Natural killer cell (primary cell): ENCODE measurements at regions not wholly inside any gene's neighbourhood (a gene's known extent, or its start where the extent isn't known, plus 50 kb on each side); places are given as distances from the start of the nearest gene placed in this dataset.
"Not testable (repeated sequence)": the region's sequence is repeated elsewhere in the genome, so short reads cannot be mapped to it uniquely, and the experiment has no call there.

Experiments
- ATAC-seq, 3 donors: fragments of 150-1000 bp in 2 of 3; fragments of 200-7000 bp in 1 of 3; cut with Tn5 transposase; 1 replicate in 1 of 3; 2 replicates in 2 of 3; pipeline ENCODE4 v1.10.0; 2021; ENCODE audit warnings: mild to moderate bottlenecking in 2 of 3, moderate library complexity in 2 of 3
- DNase-seq, 2 donors: peaks; one replicate each; pipeline versions ENCODE4 v3.0.0 to v3.0.0-alpha.2; 2013 to 2021; ENCODE audit warnings: mixed read lengths in 1 of 2
- H3K27ac ChIP-seq: one replicate; pipeline ENCODE4 v1.5.1; 2013; ENCODE audit warnings: mild to moderate bottlenecking, low read length
- H3K27me3 ChIP-seq: one replicate; pipeline ENCODE4 v1.6.1; 2013; ENCODE audit warnings: low read length; ENCODE audit not compliant: control insufficient read depth, insufficient read depth
- H3K36me3 ChIP-seq: one replicate; pipeline ENCODE4 v1.6.1; 2013; ENCODE audit warnings: low read length; ENCODE audit not compliant: control insufficient read depth, insufficient read depth
- H3K4me1 ChIP-seq: one replicate; pipeline ENCODE4 v1.6.1; 2013; ENCODE audit warnings: low read length; ENCODE audit not compliant: control insufficient read depth, insufficient read depth
- H3K4me3 ChIP-seq: one replicate; pipeline ENCODE4 v1.5.1; 2013; ENCODE audit warnings: low read length
- H3K9me3 ChIP-seq: one replicate; pipeline ENCODE4 v1.6.1; 2013; ENCODE audit warnings: low read length; ENCODE audit not compliant: control insufficient read depth, insufficient read depth
- H3K27ac Mint-ChIP-seq, 2 donors: one replicate each; pipeline ENCODE4 v1.8.0; 2022; ENCODE audit warnings: mild to moderate bottlenecking in 2 of 2, mixed read lengths in 2 of 2, moderate library complexity in 1 of 2
- H3K27me3 Mint-ChIP-seq, 2 donors: one replicate each; pipeline ENCODE4 v1.8.0; 2022; ENCODE audit warnings: low read depth in 2 of 2, mixed read lengths in 2 of 2
- H3K36me3 Mint-ChIP-seq: one replicate; pipeline ENCODE4 v1.8.0; 2022; ENCODE audit warnings: mixed read lengths
- H3K4me1 Mint-ChIP-seq, 2 donors: one replicate each; pipeline ENCODE4 v1.8.0; 2022; ENCODE audit warnings: mixed read lengths in 2 of 2
- H3K4me3 Mint-ChIP-seq: one replicate; pipeline ENCODE4 v1.8.0; 2022; ENCODE audit warnings: mild to moderate bottlenecking, moderate library complexity, mixed read lengths
- H3K9me3 Mint-ChIP-seq, 2 donors: one replicate each; pipeline ENCODE4 v1.8.0; 2022; ENCODE audit warnings: mixed read lengths in 2 of 2
- WGBS: methylation state at CpG from one replicate; pipeline ENCODE4 v1.1.7; 2013; ENCODE audit warnings: missing lambda C conversion rate; ENCODE audit not compliant: insufficient coverage; 5-methylcytosine and 5-hydroxymethylcytosine counted together
- intact Hi-C: fragments of 100-400 bp; cut with micrococcal nuclease; formaldehyde crosslinking; loops from one replicate; pipeline ENCODE4 v1.14.2; 2022
- TF ChIP-seq, protein P1 (sequence below): fragments of 200-600 bp; IDR thresholded peaks from one replicate; pipeline ENCODE4 v1.8.0; 2022; ENCODE audit warnings: antibody characterized with exemption

DNA sequence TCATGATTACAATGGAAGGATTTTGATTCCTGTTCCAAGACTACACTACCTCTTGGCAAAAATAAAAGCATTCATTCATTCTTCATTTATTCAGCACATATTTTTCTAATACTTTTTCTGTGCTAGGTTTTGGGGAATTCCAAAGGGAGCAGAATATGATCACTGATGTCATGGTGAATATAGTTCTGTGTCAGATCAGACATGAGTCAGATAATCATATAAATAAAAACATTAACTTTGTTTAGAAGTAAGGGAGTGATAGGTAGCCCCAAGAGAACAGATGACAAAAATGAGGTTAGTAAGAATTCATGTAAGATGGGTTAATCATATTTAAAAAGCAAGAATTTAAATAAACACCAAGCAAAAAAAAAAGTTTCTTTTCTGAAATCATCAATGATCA, 94.1 kb upstream of the RANBP6 start:
- intact Hi-C loops = no loop called here
- Mint-ChIP-seq H3K9me3 (no peaks in the 10 kb centered on the region), H3K4me3 (no peak overlapping the region), H3K36me3 (no peaks in the 10 kb centered on the region), H3K27me3 (no peaks in the 10 kb centered on the region), H3K4me1 (no peaks in the 10 kb centered on the region), H3K27ac (no peak overlapping the region)
- DNase-seq (no peak), ATAC-seq (no peak)
- TF ChIP-seq, protein P1, sequence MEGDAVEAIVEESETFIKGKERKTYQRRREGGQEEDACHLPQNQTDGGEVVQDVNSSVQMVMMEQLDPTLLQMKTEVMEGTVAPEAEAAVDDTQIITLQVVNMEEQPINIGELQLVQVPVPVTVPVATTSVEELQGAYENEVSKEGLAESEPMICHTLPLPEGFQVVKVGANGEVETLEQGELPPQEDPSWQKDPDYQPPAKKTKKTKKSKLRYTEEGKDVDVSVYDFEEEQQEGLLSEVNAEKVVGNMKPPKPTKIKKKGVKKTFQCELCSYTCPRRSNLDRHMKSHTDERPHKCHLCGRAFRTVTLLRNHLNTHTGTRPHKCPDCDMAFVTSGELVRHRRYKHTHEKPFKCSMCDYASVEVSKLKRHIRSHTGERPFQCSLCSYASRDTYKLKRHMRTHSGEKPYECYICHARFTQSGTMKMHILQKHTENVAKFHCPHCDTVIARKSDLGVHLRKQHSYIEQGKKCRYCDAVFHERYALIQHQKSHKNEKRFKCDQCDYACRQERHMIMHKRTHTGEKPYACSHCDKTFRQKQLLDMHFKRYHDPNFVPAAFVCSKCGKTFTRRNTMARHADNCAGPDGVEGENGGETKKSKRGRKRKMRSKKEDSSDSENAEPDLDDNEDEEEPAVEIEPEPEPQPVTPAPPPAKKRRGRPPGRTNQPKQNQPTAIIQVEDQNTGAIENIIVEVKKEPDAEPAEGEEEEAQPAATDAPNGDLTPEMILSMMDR = no peak
- Histone ChIP-seq H3K36me3 (no peaks in the 10 kb centered on the region), H3K4me3 (no peak overlapping the region), H3K27ac (no peak overlapping the region), H3K27me3 (no peaks in the 10 kb centered on the region), H3K9me3 (no peaks in the 10 kb centered on the region), H3K4me1 (no peaks in the 10 kb centered on the region)

DNA sequence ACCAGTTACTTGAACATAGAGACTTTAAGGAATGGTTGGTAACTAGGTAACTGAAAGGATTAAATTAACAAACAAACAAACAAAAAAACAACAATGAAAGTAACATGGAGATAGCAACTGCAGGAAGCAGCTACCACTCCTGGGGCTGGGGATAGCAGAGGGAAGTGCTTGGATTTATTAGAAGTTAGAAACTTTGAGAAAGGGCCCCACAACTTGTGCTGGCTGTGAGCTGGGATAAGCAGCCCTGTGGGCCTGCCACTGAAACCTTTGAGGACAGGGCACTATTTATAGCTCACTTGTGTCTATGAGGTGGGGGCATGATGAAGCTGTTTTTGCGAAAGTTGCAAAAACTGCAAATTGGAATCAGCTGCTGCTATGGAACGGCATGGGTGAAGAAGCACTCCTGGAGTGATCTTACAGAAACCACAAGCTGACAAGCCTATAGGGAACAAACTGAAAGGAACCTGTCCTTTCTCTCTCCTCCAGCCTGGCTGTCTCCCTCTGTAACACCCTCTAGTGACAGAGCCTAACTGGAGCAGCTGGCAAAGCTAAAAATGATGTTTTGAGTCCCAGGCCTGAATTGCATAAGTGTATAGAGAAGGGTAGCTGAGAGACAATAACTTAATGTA, 91.4 kb upstream of the RANBP6 start:
- no peak overlapping the region for H3K4me3 ChIP-seq
- H3K27ac Mint-ChIP-seq = no peak overlapping the region
- DNase-seq (peak in 1 of 2 donors; percentile 25), ATAC-seq (no peak)
- TF ChIP-seq, protein P1 = no peak
- 36% methylated on average over 2 of the region's 2 CpGs for WGBS
- H3K9me3 Mint-ChIP-seq = no peaks in the 10 kb centered on the region
- H3K27me3 ChIP-seq = no peaks in the 10 kb centered on the region
- H3K27me3 Mint-ChIP-seq = no peaks in the 10 kb centered on the region
- no peak overlapping the region for H3K27ac ChIP-seq
- no peaks in the 10 kb centered on the region for H3K36me3 Mint-ChIP-seq
- no peaks in the 10 kb centered on the region for H3K9me3 ChIP-seq
- no peaks in the 10 kb centered on the region for H3K4me1 ChIP-seq
- H3K36me3 ChIP-seq = no peaks in the 10 kb centered on the region
- H3K4me3 Mint-ChIP-seq = no peak overlapping the region
- intact Hi-C loops = no loop called here
- H3K4me1 Mint-ChIP-seq = no peaks in the 10 kb centered on the region

- no peaks in the 10 kb centered on the region for H3K36me3 Mint-ChIP-seq
- H3K4me3 Mint-ChIP-seq = no peak overlapping the region
- H3K9me3 ChIP-seq = no peaks in the 10 kb centered on the region
- DNase-seq = no peak
- H3K4me3 ChIP-seq = no peak overlapping the region
- WGBS = no CpG with 5 or more reads among the region's 1 CpG
- H3K27ac Mint-ChIP-seq = no peak overlapping the region
- no peaks in the 10 kb centered on the region for H3K4me1 Mint-ChIP-seq
- TF ChIP-seq, protein P1 = no peak
- intact Hi-C loops = no loop called here
- no peaks in the 10 kb centered on the region for H3K4me1 ChIP-seq
- no peak for ATAC-seq
- no peaks in the 10 kb centered on the region for H3K27me3 Mint-ChIP-seq
- H3K36me3 ChIP-seq = no peaks in the 10 kb centered on the region
- no peaks in the 10 kb centered on the region for H3K27me3 ChIP-seq
- H3K27ac ChIP-seq = no peak overlapping the region
- H3K9me3 Mint-ChIP-seq = no peaks in the 10 kb centered on the region
These were observed 90.3 kb upstream of the RANBP6 start for GRCh38 chr9:6105738-6106137.

DNA sequence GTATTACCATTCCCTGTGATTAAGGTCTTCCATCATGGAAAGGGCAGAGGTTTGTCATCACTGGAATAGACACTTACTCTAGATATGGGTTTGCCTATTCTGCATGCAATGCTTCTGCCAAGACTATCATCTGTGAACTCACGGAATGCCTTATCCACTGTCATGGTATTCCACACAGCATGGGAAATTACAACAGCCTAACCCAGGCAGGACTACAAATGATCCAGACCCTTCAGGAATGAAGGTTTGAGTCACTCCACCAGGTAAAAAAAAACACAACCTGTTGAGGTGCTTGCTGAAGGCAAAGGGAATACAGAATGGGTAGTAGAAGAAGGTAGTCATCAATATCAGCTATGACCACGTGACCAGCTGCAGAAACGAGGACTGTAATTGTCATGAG, 89.0 kb upstream of the RANBP6 start:
- H3K9me3 ChIP-seq, H3K27ac Mint-ChIP-seq, H3K4me1 Mint-ChIP-seq, H3K27ac ChIP-seq, H3K4me3 ChIP-seq, intact Hi-C loops, H3K27me3 Mint-ChIP-seq, H3K27me3 ChIP-seq, DNase-seq, H3K36me3 Mint-ChIP-seq, H3K36me3 ChIP-seq, H3K4me3 Mint-ChIP-seq, H3K9me3 Mint-ChIP-seq, H3K4me1 ChIP-seq, ATAC-seq: not testable (repeated sequence)
- 100% methylated on average over 1 of the region's 3 CpGs for WGBS

GRCh38 chr9:6103911-6104310, 88.5 kb upstream of the RANBP6 start:
- H3K36me3 Mint-ChIP-seq, H3K27ac Mint-ChIP-seq, H3K4me3 Mint-ChIP-seq, H3K9me3 ChIP-seq, H3K27ac ChIP-seq, intact Hi-C loops, ATAC-seq, H3K27me3 ChIP-seq, H3K9me3 Mint-ChIP-seq, H3K4me1 Mint-ChIP-seq, H3K36me3 ChIP-seq, DNase-seq, H3K4me1 ChIP-seq, H3K4me3 ChIP-seq, H3K27me3 Mint-ChIP-seq: not testable (repeated sequence)
- WGBS = 91% methylated on average over 3 of the region's 3 CpGs

GRCh38 chr9:6102336-6102987, 87.0 kb upstream of the RANBP6 start:
- H3K4me1 Mint-ChIP-seq, H3K27ac Mint-ChIP-seq, H3K4me3 ChIP-seq, DNase-seq, intact Hi-C loops, H3K27me3 ChIP-seq, H3K36me3 ChIP-seq, ATAC-seq, H3K4me3 Mint-ChIP-seq, H3K36me3 Mint-ChIP-seq, H3K4me1 ChIP-seq, H3K9me3 ChIP-seq, H3K27ac ChIP-seq, H3K27me3 Mint-ChIP-seq, H3K9me3 Mint-ChIP-seq: not testable (repeated sequence)
- WGBS = 68% methylated on average over 4 of the region's 4 CpGs
